K562 (cell line): ENCODE measurements at regions not wholly inside any gene's neighbourhood (a gene's known extent, or its start where the extent isn't known, plus 50 kb on each side); places are given as distances from the start of the nearest gene placed in this dataset.

ENCODE experiments used
- ATAC-seq: fragments of 200-7000 bp; cut with Tn5 transposase; 3 replicates; pipeline ENCODE4 v1.9.1; 2020; ENCODE audit warnings: moderate library complexity
- BruUV-seq: library from RNA; stranded (reverse); fragments of 400-500 nt; replicated peaks from 2 replicates; lab custom pipeline; 2021; lab: Mats Ljungman, UMichigan
- CTCF ChIA-PET: fragments of 300-600 bp; formaldehyde crosslinking; extraction: SDS; loops from one replicate; lab custom pipeline; 2021; ENCODE audit warnings: low intra/inter-chr PET ratio; lab: Yijun Ruan, JAX
- POLR2A ChIA-PET: fragments of 300-600, 350-650 bp; sonication (Branson Sonifier 250); formaldehyde crosslinking; extraction: SDS; loops from one replicate; lab custom pipeline; 2021; ENCODE audit warnings: antibody characterized with exemption, inconsistent platforms; lab: Yijun Ruan, JAX
- DNase-seq, 4 experiments: peaks; one replicate each; pipeline versions ENCODE4 v3.0.0 to v3.0.0-alpha.2; 2011 to 2018; ENCODE audit warnings: low spot score in 3 of 4, mixed read lengths in 3 of 4; ENCODE audit errors: extremely low read depth in 1 of 4
- FAIRE-seq: peaks from 2 replicates; lab custom pipeline; 2011; peaks lifted over from hg19 to GRCh38; lab: Jason Lieb, UNC
- H2AFZ ChIP-seq: 2 replicates; pipeline ENCODE4 v1.6.0; 2011; ENCODE audit warnings: low read depth, low read length, control low read depth, inconsistent platforms
- H3K27ac ChIP-seq: fragments of 200-600 bp; 3 replicates; pipeline ENCODE4 v1.8.0; 2011; ENCODE audit warnings: low read depth, mild to moderate bottlenecking, control low read depth, inconsistent platforms, low read length, moderate library complexity, mixed read lengths; ENCODE audit errors: extremely low read depth
- H3K27me3 ChIP-seq, 2 experiments: fragments of 300-600 bp in 1 of 2; 2 replicates in 1 of 2; 3 replicates in 1 of 2; pipeline versions ENCODE4 v1.6.0 to v1.8.0; 2011; ENCODE audit warnings: inconsistent platforms in 2 of 2, low read length in 2 of 2, mild to moderate bottlenecking in 1 of 2, mixed read lengths in 1 of 2, moderate library complexity in 1 of 2; ENCODE audit not compliant: control insufficient read depth in 2 of 2, insufficient read depth in 2 of 2
- H3K36me3 ChIP-seq: fragments of 300-600 bp; 3 replicates; pipeline ENCODE4 v1.8.0; 2011; ENCODE audit warnings: mild to moderate bottlenecking, low read length, inconsistent platforms; ENCODE audit not compliant: control insufficient read depth, insufficient read depth
- H3K4me1 ChIP-seq, 2 experiments: fragments of 200-600 bp in 1 of 2; replicated peaks in 1 of 2; 2 replicates in 1 of 2; 3 replicates in 1 of 2; pipeline versions ENCODE4 v1.5.1 to v1.8.0; 2011; ENCODE audit warnings: inconsistent platforms in 2 of 2, low read length in 2 of 2, mild to moderate bottlenecking in 1 of 2, mixed read lengths in 1 of 2, moderate library complexity in 1 of 2; ENCODE audit not compliant: control insufficient read depth in 2 of 2, insufficient read depth in 2 of 2
- H3K4me2 ChIP-seq: 2 replicates; pipeline ENCODE4 v1.6.1; 2011; ENCODE audit warnings: low read length, control low read depth, inconsistent platforms, mixed read lengths; ENCODE audit not compliant: insufficient read depth
- H3K4me3 ChIP-seq: fragments of 200-600 bp; sonication (generic), shearing (Covaris generic); 2 replicates; pipeline ENCODE4 v1.5.1; 2016; ENCODE audit warnings: control low read depth, inconsistent platforms
- H3K79me2 ChIP-seq: fragments of 200-600 bp; 3 replicates; pipeline ENCODE4 v1.8.0; 2011; ENCODE audit warnings: low read length, inconsistent platforms; ENCODE audit not compliant: control insufficient read depth, insufficient read depth
- H3K9ac ChIP-seq, 2 experiments: 2 replicates each; pipeline versions ENCODE4 v1.6.0 to v1.6.1; 2011; ENCODE audit warnings: low read depth in 2 of 2, low read length in 2 of 2, control low read depth in 1 of 2, inconsistent platforms in 1 of 2, mild to moderate bottlenecking in 1 of 2, mixed read lengths in 1 of 2; ENCODE audit not compliant: insufficient read depth in 1 of 2
- H3K9me1 ChIP-seq: one replicate; pipeline ENCODE4 v1.6.0; 2011; ENCODE audit warnings: inconsistent platforms, mild to moderate bottlenecking, low read length, moderate library complexity; ENCODE audit not compliant: control insufficient read depth, insufficient read depth
- H3K9me3 ChIP-seq: replicated peaks from 2 replicates; pipeline ENCODE4 v1.5.1; 2011; ENCODE audit warnings: low read depth, low read length, inconsistent platforms; ENCODE audit not compliant: control insufficient read depth, insufficient read depth
- H4K20me1 ChIP-seq: replicated peaks from 2 replicates; pipeline ENCODE4 v1.6.1; 2011; ENCODE audit warnings: low read length, inconsistent platforms, mixed read lengths; ENCODE audit not compliant: control insufficient read depth, insufficient read depth
- ETS2 ChIP-seq: IDR thresholded peaks from 2 replicates; pipeline ENCODE4 v1.6.1; 2016; ENCODE audit warnings: borderline replicate concordance, missing genetic modification characterization, mild to moderate bottlenecking, moderate library complexity, missing compliant biosample characterization; ENCODE audit not compliant: poor library complexity, severe bottlenecking
- GATAD2B ChIP-seq: fragments of 450-650 bp; IDR thresholded peaks from 2 replicates; pipeline ENCODE4 v1.6.1; 2017; ENCODE audit warnings: mild to moderate bottlenecking, borderline replicate concordance
- KDM5B ChIP-seq: fragments of 200-600 bp; sonication (generic); IDR thresholded peaks from 2 replicates; pipeline ENCODE4 v1.6.1; 2012; ENCODE audit warnings: low read depth, mild to moderate bottlenecking, moderate library complexity, low read length, control low read depth, inconsistent platforms; ENCODE audit not compliant: insufficient replicate concordance
- NFRKB ChIP-seq: fragments of 450-650 bp; IDR thresholded peaks from 2 replicates; pipeline ENCODE4 v1.6.1; 2016; ENCODE audit warnings: low read depth
- POLR3G ChIP-seq: IDR thresholded peaks from 2 replicates; pipeline ENCODE4 v1.6.1; 2011; ENCODE audit not compliant: insufficient read length, insufficient replicate concordance; ENCODE audit errors: extremely low read depth
- SNIP1 ChIP-seq: fragments of 450-650 bp; IDR thresholded peaks from 2 replicates; pipeline ENCODE4 v1.7.1; 2017; ENCODE audit warnings: low read depth, mild to moderate bottlenecking
- TFAM ChIP-seq: fragments of 250-450 bp; sonication (Bioruptor Pico); conservative IDR thresholded peaks from 2 replicates; pipeline ENCODE4 v1.5.0; 2021; ENCODE audit warnings: mild to moderate bottlenecking, moderate library complexity
- THAP7 ChIP-seq: fragments of 250-450 bp; sonication (Bioruptor Pico); IDR thresholded peaks from 2 replicates; pipeline ENCODE4 v1.5.0; 2021
- ZNF717 ChIP-seq: fragments of 250-450 bp; sonication (Bioruptor Pico); IDR thresholded peaks from 2 replicates; pipeline ENCODE4 v1.5.0; 2021
- WGBS: fragments of 100-300 bp; shearing (Covaris generic); methylation state at CpG from one replicate; pipeline ENCODE4 v1.1.6; 2016; ENCODE audit warnings: low coverage, mixed read lengths; ENCODE audit not compliant: insufficient coverage; ENCODE audit errors: missing lambda C conversion rate; 5-methylcytosine and 5-hydroxymethylcytosine counted together
- in situ Hi-C: fragments of 300-500 bp; cut with MboI; formaldehyde crosslinking; loops from 4 replicates; pipeline ENCODE4 v1.15.0; 2018; ENCODE audit warnings: inconsistent platforms, mixed read lengths
- intact Hi-C: fragments of 100-400 bp; cut with micrococcal nuclease; formaldehyde crosslinking; loops from 2 replicates; pipeline ENCODE4 v1.14.2; 2022

- intact Hi-C loops (no loop called here), in situ Hi-C loops (no loop called here)
- Histone ChIP-seq H3K4me2 (no peak overlapping the region), H3K27me3 (peaks cover 0 to 5% of the 10 kb centered on the region in 2 experiments; a peak in 3 of 5 replicates), H3K9me3 (no peaks in the 10 kb centered on the region), H2AFZ (no peak overlapping the region), H3K79me2 (no peaks in the 10 kb centered on the region), H3K4me1 (no peaks in the 10 kb centered on the region), H3K27ac (no peak overlapping the region), H3K9ac (no peak overlapping the region)
- POLR2A ChIA-PET: no interaction called here
- WGBS: 2% methylated on average over 2 of the region's 2 CpGs
- CTCF ChIA-PET: no interaction called here
- FAIRE-seq (no peak), DNase-seq (no peak), ATAC-seq (no peak)
- no peak for TF ChIP-seq THAP7 (CRISPR knock-in tag)
- no peak for TF ChIP-seq SNIP1
- TF ChIP-seq ZNF717 (CRISPR knock-in tag): no peak
- TF ChIP-seq KDM5B: no peak
- no peak for TF ChIP-seq NFRKB
- no peak for TF ChIP-seq ETS2
- no peak for TF ChIP-seq GATAD2B
- no peak for TF ChIP-seq TFAM (CRISPR knock-in tag)
- TF ChIP-seq POLR3G: no peak
- TF ChIP-seq, all 486 proteins: peak for 0
- no peak overlapping the region for H3K4me3 ChIP-seq
- H4K20me1 ChIP-seq: no peaks in the 10 kb centered on the region
- BruUV-seq: no TSS peak
- no peaks in the 10 kb centered on the region for H3K9me1 ChIP-seq
- H3K36me3 ChIP-seq: no peaks in the 10 kb centered on the region
Measured at GRCh38 chr7:108629651-108630400, 60.2 kb downstream of the DNAJB9 start.
